GM12891 (cell line): ENCODE measurements at regions not wholly inside any gene's neighbourhood (a gene's known extent, or its start where the extent isn't known, plus 50 kb on each side); places are given as distances from the start of the nearest gene placed in this dataset.

Experiments
- POLR2A ChIP-seq: IDR thresholded peaks from 2 replicates; pipeline ENCODE4 v1.6.1; 2011; ENCODE audit warnings: low read depth, low read length, control low read depth
- POLR2AphosphoS5 ChIP-seq: IDR thresholded peaks from 2 replicates; pipeline ENCODE4 v1.6.1; 2011; ENCODE audit warnings: low read depth, low read length, control low read depth
- SPI1 ChIP-seq: IDR thresholded peaks from 2 replicates; pipeline ENCODE4 v1.6.1; 2011; ENCODE audit warnings: low read depth, low read length, control low read depth
- TAF1 ChIP-seq: IDR thresholded peaks from 2 replicates; pipeline ENCODE4 v1.6.1; 2011; ENCODE audit warnings: low read depth, low read length, control low read depth

DNA sequence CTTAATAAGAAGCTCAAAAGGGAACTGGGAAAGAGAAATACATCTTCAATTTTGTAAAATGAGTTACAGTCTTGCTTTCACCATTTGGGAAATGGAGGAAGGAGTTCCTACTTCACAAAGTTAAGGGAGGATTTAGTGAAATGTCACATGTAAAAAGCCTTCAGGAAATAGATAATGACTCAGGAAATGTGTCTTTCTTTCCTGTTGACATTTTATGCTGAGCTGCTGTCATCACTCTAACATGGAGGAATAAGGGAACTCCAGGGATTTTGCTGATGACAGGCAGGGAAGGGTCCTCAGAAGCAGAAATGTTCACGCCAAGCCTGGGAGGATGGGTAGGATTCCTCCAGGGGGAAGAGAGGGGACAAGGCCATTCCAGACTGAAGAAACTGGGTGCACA lies 251.1 kb downstream of the USP46 start:
- no peak for TF ChIP-seq POLR2AphosphoS5
- no peak for TF ChIP-seq POLR2A
- TF ChIP-seq TAF1 = no peak
- TF ChIP-seq SPI1 = no peak
